GM10266 (cell line): ENCODE measurements at regions not wholly inside any gene's neighbourhood (a gene's known extent, or its start where the extent isn't known, plus 50 kb on each side); places are given as distances from the start of the nearest gene placed in this dataset.
"Not testable (repeated sequence)": the region's sequence is repeated elsewhere in the genome, so short reads cannot be mapped to it uniquely, and the experiment has no call there.

Experiments
- DNase-seq: peaks from one replicate; pipeline ENCODE4 v3.0.0; 2012; ENCODE audit errors: extremely low spot score
- CTCF ChIP-seq: IDR thresholded peaks from 2 replicates; pipeline ENCODE4 v1.5.1; 2012; ENCODE audit warnings: mild to moderate bottlenecking, low read depth; ENCODE audit not compliant: control insufficient read depth, insufficient read depth; ENCODE audit errors: missing control alignments

GRCh38 chr3:178217479-178217878 is 318.8 kb upstream of the KCNMB2 start:
- no peak for TF ChIP-seq CTCF
- DNase-seq: no peak

DNA sequence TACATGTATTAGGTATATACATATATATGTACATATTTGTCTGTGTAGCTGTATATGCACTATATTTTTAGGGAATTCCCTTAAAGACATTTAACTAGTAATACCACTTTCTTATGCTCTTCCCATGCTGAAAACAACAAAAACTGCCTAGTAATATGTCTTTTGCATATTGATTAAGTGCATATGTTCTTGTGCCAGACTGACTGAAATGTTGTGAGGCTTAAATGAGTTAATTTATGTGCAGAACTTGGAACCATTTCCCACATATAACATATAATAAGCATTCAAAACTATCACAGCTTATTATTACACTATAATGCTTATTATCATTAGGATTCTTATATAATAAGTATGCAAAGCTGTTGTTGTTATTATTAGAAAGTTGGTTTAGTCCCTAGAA is 318.0 kb upstream of the KCNMB2 start:
- TF ChIP-seq CTCF: no peak
- no peak for DNase-seq

GRCh38 chr3:178219661-178220060 is 316.6 kb upstream of the KCNMB2 start:
- DNase-seq: not testable (repeated sequence)

GRCh38 chr3:178223876-178224275 is 312.4 kb upstream of the KCNMB2 start:
- no peak for DNase-seq
- TF ChIP-seq CTCF: no peak

GRCh38 chr3:178226094-178226493 is 310.1 kb upstream of the KCNMB2 start:
- TF ChIP-seq CTCF: no peak
- DNase-seq: no peak

- no peak for TF ChIP-seq CTCF
- DNase-seq: no peak
These were observed 304.6 kb upstream of the KCNMB2 start for GRCh38 chr3:178231645-178232044.

- no peak for DNase-seq
These were observed 302.7 kb upstream of the KCNMB2 start for GRCh38 chr3:178233371-178234071.

More at GRCh38 chr3:178233371-178234071, 302.7 kb upstream of the KCNMB2 start:
- no peak for TF ChIP-seq CTCF
